ENCODE measurements at regions not wholly inside any gene's neighbourhood (a gene's known extent, or its start where the extent isn't known, plus 50 kb on each side); places are given as distances from the start of the nearest gene placed in this dataset.
"Not testable (repeated sequence)": the region's sequence is repeated elsewhere in the genome, so short reads cannot be mapped to it uniquely, and the experiment has no call there.

- no peak for DNase-seq
These were observed 363.0 kb upstream of the RIOK2 start for GRCh38 chr5:97545886-97546535.

- DNase-seq, result no peak
These were observed 364.4 kb upstream of the RIOK2 start for GRCh38 chr5:97547430-97547829.

GRCh38 chr5:97547999-97548738, 365.1 kb upstream of the RIOK2 start:
- DNase-seq, result peak in 1 of 5 donors; percentile 12

GRCh38 chr5:97548739-97549080, 365.7 kb upstream of the RIOK2 start:
- DNase-seq, result no peak

- DNase-seq, result no peak
These were observed 366.4 kb upstream of the RIOK2 start for GRCh38 chr5:97549496-97549895.

- DNase-seq, result no peak
These were observed 367.1 kb upstream of the RIOK2 start for GRCh38 chr5:97550164-97550563.

- no peak for DNase-seq
These were observed 367.8 kb upstream of the RIOK2 start for GRCh38 chr5:97550818-97551217.

GRCh38 chr5:97553604-97554452, 370.8 kb upstream of the RIOK2 start:
- no peak for DNase-seq

- no peak for DNase-seq
These were observed 372.1 kb upstream of the RIOK2 start for GRCh38 chr5:97554977-97555643.

- no peak for DNase-seq
These were observed 372.6 kb upstream of the RIOK2 start for GRCh38 chr5:97555644-97555981.

- no peak for DNase-seq
These were observed 377.0 kb upstream of the RIOK2 start for GRCh38 chr5:97559827-97560598.

- no peak for DNase-seq
These were observed 377.5 kb upstream of the RIOK2 start for GRCh38 chr5:97560599-97560993.

GRCh38 chr5:97563050-97563657, 380.1 kb upstream of the RIOK2 start:
- DNase-seq, result no peak

- DNase-seq, result no peak
These were observed 385.3 kb upstream of the RIOK2 start for GRCh38 chr5:97568382-97568781.

GRCh38 chr5:97570242-97570641, 387.2 kb upstream of the RIOK2 start:
- no peak for DNase-seq

- no peak for DNase-seq
These were observed 392.3 kb upstream of the RIOK2 start for GRCh38 chr5:97575322-97575721.

- DNase-seq, result no peak
These were observed 393.9 kb upstream of the RIOK2 start for GRCh38 chr5:97576956-97577355.

- DNase-seq, result not testable (repeated sequence)
These were observed 396.9 kb upstream of the RIOK2 start for GRCh38 chr5:97579977-97580376.

- DNase-seq, result no peak
These were observed 397.7 kb upstream of the RIOK2 start for GRCh38 chr5:97580746-97581145.

- DNase-seq, result no peak
These were observed 408.7 kb upstream of the RIOK2 start for GRCh38 chr5:97591781-97592180.

GRCh38 chr5:97600486-97600885, 417.4 kb upstream of the RIOK2 start:
- DNase-seq, result no peak

GRCh38 chr5:97601651-97602050, 418.6 kb upstream of the RIOK2 start:
- DNase-seq, result no peak

Data from T-helper 1 cell (primary cell).